PC-9 (cell line): ENCODE measurements at regions not wholly inside any gene's neighbourhood (a gene's known extent, or its start where the extent isn't known, plus 50 kb on each side); places are given as distances from the start of the nearest gene placed in this dataset.

ENCODE experiments used
- EZH2 ChIP-seq: fragments of 200-600 bp; sonication (generic); IDR thresholded peaks from 2 replicates; pipeline ENCODE4 v1.8.0; 2017; ENCODE audit warnings: antibody characterized with exemption, low read depth
- TF ChIP-seq, protein P1 (sequence below): fragments of 200-600 bp; sonication (generic); conservative IDR thresholded peaks from 2 replicates; pipeline ENCODE4 v1.6.1; 2017; ENCODE audit warnings: mixed run types, antibody characterized with exemption, mild to moderate bottlenecking, moderate library complexity

DNA sequence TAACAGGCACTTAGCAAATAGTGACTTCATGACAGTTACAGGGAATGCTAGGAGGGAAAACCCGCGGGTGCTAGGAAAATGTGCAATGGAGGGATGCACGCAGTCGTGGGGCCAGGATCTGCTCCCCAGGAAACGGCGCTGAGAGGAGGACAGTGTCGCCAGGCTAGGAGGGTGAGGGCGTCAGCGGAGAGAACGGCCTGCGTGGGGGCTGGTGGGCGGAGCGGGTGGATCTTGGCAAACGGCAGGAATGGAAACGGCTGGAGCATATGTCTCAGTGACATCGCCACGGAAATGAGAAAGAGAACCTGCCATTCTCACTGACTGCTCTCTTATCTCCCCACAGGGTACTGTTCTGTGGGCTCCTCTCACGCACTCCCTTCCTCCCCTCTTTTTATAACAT is 478.5 kb upstream of the ID2 start:
- TF ChIP-seq, protein P1, sequence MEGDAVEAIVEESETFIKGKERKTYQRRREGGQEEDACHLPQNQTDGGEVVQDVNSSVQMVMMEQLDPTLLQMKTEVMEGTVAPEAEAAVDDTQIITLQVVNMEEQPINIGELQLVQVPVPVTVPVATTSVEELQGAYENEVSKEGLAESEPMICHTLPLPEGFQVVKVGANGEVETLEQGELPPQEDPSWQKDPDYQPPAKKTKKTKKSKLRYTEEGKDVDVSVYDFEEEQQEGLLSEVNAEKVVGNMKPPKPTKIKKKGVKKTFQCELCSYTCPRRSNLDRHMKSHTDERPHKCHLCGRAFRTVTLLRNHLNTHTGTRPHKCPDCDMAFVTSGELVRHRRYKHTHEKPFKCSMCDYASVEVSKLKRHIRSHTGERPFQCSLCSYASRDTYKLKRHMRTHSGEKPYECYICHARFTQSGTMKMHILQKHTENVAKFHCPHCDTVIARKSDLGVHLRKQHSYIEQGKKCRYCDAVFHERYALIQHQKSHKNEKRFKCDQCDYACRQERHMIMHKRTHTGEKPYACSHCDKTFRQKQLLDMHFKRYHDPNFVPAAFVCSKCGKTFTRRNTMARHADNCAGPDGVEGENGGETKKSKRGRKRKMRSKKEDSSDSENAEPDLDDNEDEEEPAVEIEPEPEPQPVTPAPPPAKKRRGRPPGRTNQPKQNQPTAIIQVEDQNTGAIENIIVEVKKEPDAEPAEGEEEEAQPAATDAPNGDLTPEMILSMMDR = no peak
- no peak for TF ChIP-seq EZH2
